Spleen (tissue), 11 donors: ENCODE measurements at regions not wholly inside any gene's neighbourhood (a gene's known extent, or its start where the extent isn't known, plus 50 kb on each side); places are given as distances from the start of the nearest gene placed in this dataset.

Experiments
- DNase-seq: peaks from one replicate; pipeline ENCODE4 v3.0.0-alpha.2; 2020
- H3K27ac ChIP-seq, 8 donors: fragments of 200-600 bp; sonication (generic) in 7 of 8; 1 replicate in 4 of 8; 2 replicates in 4 of 8; pipeline versions ENCODE4 v1.5.0 to v1.8.0; 2016 to 2021; ENCODE audit warnings: inconsistent platforms in 4 of 8, mild to moderate bottlenecking in 4 of 8, moderate library complexity in 1 of 8
- H3K27me3 ChIP-seq, 7 donors: fragments of 200-600 bp; sonication (generic) in 6 of 7; replicated peaks in 1 of 7; 1 replicate in 4 of 7; 2 replicates in 3 of 7; pipeline versions ENCODE4 v1.5.0 to v1.8.0; 2016 to 2021; ENCODE audit warnings: inconsistent platforms in 3 of 7, mild to moderate bottlenecking in 1 of 7
- H3K36me3 ChIP-seq, 6 donors: fragments of 200-600 bp; sonication (generic) in 5 of 6; 1 replicate in 4 of 6; 2 replicates in 2 of 6; pipeline versions ENCODE4 v1.5.0 to v1.8.0; 2016 to 2021; ENCODE audit warnings: inconsistent platforms in 2 of 6
- H3K4me1 ChIP-seq, 6 donors: fragments of 200-600 bp; sonication (generic) in 5 of 6; 1 replicate in 3 of 6; 2 replicates in 3 of 6; pipeline versions ENCODE4 v1.5.0 to v1.8.0; 2016 to 2021; ENCODE audit warnings: inconsistent platforms in 3 of 6
- H3K4me3 ChIP-seq, 8 donors: fragments of 200-600 bp; sonication (generic) in 7 of 8; 1 replicate in 4 of 8; 2 replicates in 4 of 8; pipeline versions ENCODE4 v1.5.0 to v1.8.0; 2016 to 2021; ENCODE audit warnings: inconsistent platforms in 4 of 8, mild to moderate bottlenecking in 4 of 8, moderate library complexity in 2 of 8
- H3K9me3 ChIP-seq, 8 donors: fragments of 200-600 bp; sonication (generic) in 7 of 8; 1 replicate in 4 of 8; 2 replicates in 4 of 8; pipeline versions ENCODE4 v1.5.0 to v1.8.0; 2016 to 2021; ENCODE audit warnings: inconsistent platforms in 4 of 8
- CTCF ChIP-seq, 11 experiments: fragments of 200-600 bp in 7 of 11; fragments of 450-650 bp in 4 of 11; sonication (generic) in 4 of 11; IDR thresholded peaks in 8 of 11; conservative IDR thresholded peaks in 3 of 11; 1 replicate in 7 of 11; 2 replicates in 4 of 11; pipeline versions ENCODE4 v1.4.0 to v1.8.0; 2016 to 2021; ENCODE audit warnings: antibody characterized with exemption in 11 of 11, inconsistent platforms in 4 of 11, mild to moderate bottlenecking in 1 of 11
- POLR2A ChIP-seq, 3 donors: fragments of 450-650 bp; IDR thresholded peaks; one replicate each; pipeline ENCODE4 v1.5.1; 2017; ENCODE audit warnings: antibody characterized with exemption in 3 of 3, mild to moderate bottlenecking in 1 of 3
- POLR2AphosphoS5 ChIP-seq, 3 donors: sonication (generic); formaldehyde crosslinking; IDR thresholded peaks; one replicate each; pipeline ENCODE4 v1.5.1; 2017; ENCODE audit warnings: antibody characterized with exemption in 3 of 3
- WGBS, 5 donors: extraction: QIAGEN DNeasy Blood & Tissue Kit in 3 of 5; methylation state at CpG; one replicate each; pipeline versions ENCODE4 v1.1.5 to v1.1.7; 2013 to 2018; 5-methylcytosine and 5-hydroxymethylcytosine counted together
- intact Hi-C: fragments of 100-400 bp; cut with DNase I; formaldehyde crosslinking; loops from one replicate; pipeline ENCODE4 v1.15.0; 2023; ENCODE audit warnings: low total_unique reads
- donor health status: healthy with polysubstance abuse.
- donor health status: DM: no; HTN: no; CAD: no; lungs with moderate emphysema.
- donor health status: DM: no; HTN: no; CAD: no.
- donor health status: Bipolar disorder and iron deficiency.
- donor health status: healthy.
- donor health status: DM: no; HTN: no; CAD: no.
- donor health status: DM: yes; HTN: yes; CAD: no.

GRCh38 chr16:76940251-76940650, 250.7 kb upstream of the MON1B start:
- Histone ChIP-seq H3K36me3 (no peaks in the 10 kb centered on the region), H3K27me3 (no peaks in the 10 kb centered on the region), H3K4me3 (no peak overlapping the region), H3K9me3 (peaks cover 0 to 6% (median 0%) of the 10 kb centered on the region in 8 donors), H3K4me1 (no peaks in the 10 kb centered on the region), H3K27ac (no peak overlapping the region)
- 68 to 89% (median 76%) methylated on average over 1 of the region's 1 CpG for WGBS, 5 donors
- TF ChIP-seq POLR2AphosphoS5 (IDR thresholded peaks at IDR 0.05): no peak
- no peak for TF ChIP-seq CTCF (IDR thresholded peaks at IDR 0.05 in 8 of 11, conservative IDR thresholded peaks at IDR 0.05 in 3 of 11)
- TF ChIP-seq POLR2A (IDR thresholded peaks at IDR 0.05): no peak
- intact Hi-C loops: no loop called here
- DNase-seq: no peak

- no peak overlapping the region for H3K27ac ChIP-seq
- peaks cover 0 to 6% (median 0%) of the 10 kb centered on the region in 8 donors for H3K9me3 ChIP-seq
- no peak for TF ChIP-seq POLR2AphosphoS5 (IDR thresholded peaks at IDR 0.05)
- TF ChIP-seq POLR2A (IDR thresholded peaks at IDR 0.05): no peak
- no peak for TF ChIP-seq CTCF (IDR thresholded peaks at IDR 0.05 in 8 of 11, conservative IDR thresholded peaks at IDR 0.05 in 3 of 11)
- no peak overlapping the region for H3K4me3 ChIP-seq
- intact Hi-C loops: no loop called here
- no peaks in the 10 kb centered on the region for H3K27me3 ChIP-seq
- no peak for DNase-seq
- no peaks in the 10 kb centered on the region for H3K4me1 ChIP-seq
- no peaks in the 10 kb centered on the region for H3K36me3 ChIP-seq
- WGBS, 5 donors: 89 to 98% (median 92%) methylated on average over 1 of the region's 1 CpG
These were observed 249.9 kb upstream of the MON1B start for GRCh38 chr16:76941113-76941512.

- no peaks in the 10 kb centered on the region for H3K27me3 ChIP-seq
- DNase-seq: no peak
- no peak overlapping the region for H3K4me3 ChIP-seq
- H3K4me1 ChIP-seq: no peaks in the 10 kb centered on the region
- no peak for TF ChIP-seq POLR2AphosphoS5 (IDR thresholded peaks at IDR 0.05)
- H3K27ac ChIP-seq: no peak overlapping the region
- WGBS, 5 donors: 87 to 94% (median 93%) methylated on average over 4 of the region's 4 CpGs
- intact Hi-C loops: no loop called here
- H3K9me3 ChIP-seq: peaks cover 0 to 6% (median 0%) of the 10 kb centered on the region in 8 donors
- no peaks in the 10 kb centered on the region for H3K36me3 ChIP-seq
These were observed 248.9 kb upstream of the MON1B start for GRCh38 chr16:76942089-76942488.

- no peak overlapping the region for H3K27ac ChIP-seq
- no peaks in the 10 kb centered on the region for H3K27me3 ChIP-seq
- no peaks in the 10 kb centered on the region for H3K4me1 ChIP-seq
- TF ChIP-seq POLR2A (IDR thresholded peaks at IDR 0.05): no peak
- TF ChIP-seq CTCF (IDR thresholded peaks at IDR 0.05 in 8 of 11, conservative IDR thresholded peaks at IDR 0.05 in 3 of 11): no peak
- no peak for TF ChIP-seq POLR2AphosphoS5 (IDR thresholded peaks at IDR 0.05)
- no peaks in the 10 kb centered on the region for H3K36me3 ChIP-seq
- peaks cover 0 to 6% (median 0%) of the 10 kb centered on the region in 8 donors for H3K9me3 ChIP-seq
- no peak for DNase-seq
- H3K4me3 ChIP-seq: no peak overlapping the region
- WGBS, 5 donors: 50 to 83% (median 72%) methylated on average over 2 of the region's 2 CpGs
- intact Hi-C loops: no loop called here
These were observed 247.1 kb upstream of the MON1B start for GRCh38 chr16:76943921-76944320.

GRCh38 chr16:76946879-76947278, 244.1 kb upstream of the MON1B start:
- intact Hi-C loops: no loop called here
- 26 to 45% (median 40%) methylated on average over 3 of the region's 3 CpGs for WGBS, 5 donors
- Histone ChIP-seq H3K27me3 (no peaks in the 10 kb centered on the region), H3K4me3 (no peak overlapping the region), H3K9me3 (peaks cover 0 to 15% (median 0%) of the 10 kb centered on the region in 8 donors), H3K36me3 (no peaks in the 10 kb centered on the region), H3K27ac (no peak overlapping the region), H3K4me1 (no peaks in the 10 kb centered on the region)
- TF ChIP-seq CTCF (IDR thresholded peaks at IDR 0.05 in 8 of 11, conservative IDR thresholded peaks at IDR 0.05 in 3 of 11): no peak
- TF ChIP-seq POLR2AphosphoS5 (IDR thresholded peaks at IDR 0.05): no peak
- TF ChIP-seq POLR2A (IDR thresholded peaks at IDR 0.05): no peak
- DNase-seq: no peak
